Duodenal mucosa (tissue), 2 donors: ENCODE measurements at regions not wholly inside any gene's neighbourhood (a gene's known extent, or its start where the extent isn't known, plus 50 kb on each side); places are given as distances from the start of the nearest gene placed in this dataset.

Source experiments
- H3K27ac ChIP-seq: one replicate; pipeline ENCODE4 v1.7.0; 2013; ENCODE audit warnings: low read depth, low read length
- H3K27me3 ChIP-seq, 2 donors: one replicate each; pipeline ENCODE4 v1.7.0; 2013; ENCODE audit warnings: low read length in 2 of 2, control low read depth in 1 of 2; ENCODE audit not compliant: insufficient read depth in 2 of 2, control insufficient read depth in 1 of 2
- H3K36me3 ChIP-seq, 2 donors: one replicate each; pipeline ENCODE4 v1.7.0; 2013; ENCODE audit warnings: low read length in 2 of 2, control low read depth in 1 of 2; ENCODE audit not compliant: insufficient read depth in 2 of 2, control insufficient read depth in 1 of 2
- H3K4me1 ChIP-seq, 2 donors: one replicate each; pipeline ENCODE4 v1.7.0; 2013; ENCODE audit warnings: low read length in 2 of 2, control low read depth in 1 of 2; ENCODE audit not compliant: insufficient read depth in 2 of 2, control insufficient read depth in 1 of 2
- H3K4me3 ChIP-seq, 2 donors: one replicate each; pipeline ENCODE4 v1.7.0; 2013; ENCODE audit warnings: low read length in 2 of 2, low read depth in 1 of 2
- H3K9ac ChIP-seq, 2 donors: one replicate each; pipeline ENCODE4 v1.7.0; 2013; ENCODE audit warnings: low read length in 2 of 2, low read depth in 1 of 2
- H3K9me3 ChIP-seq, 2 donors: one replicate each; pipeline ENCODE4 v1.7.0; 2013; ENCODE audit warnings: low read length in 2 of 2, control low read depth in 1 of 2; ENCODE audit not compliant: control insufficient read depth in 1 of 2

- Histone ChIP-seq H3K4me3 (no peak overlapping the region), H3K4me1 (peaks cover 7 to 8% of the 10 kb centered on the region in 2 donors), H3K36me3 (no peaks in the 10 kb centered on the region), H3K9ac (no peak overlapping the region), H3K27me3 (peaks cover 0 to 5% of the 10 kb centered on the region in 2 donors), H3K9me3 (no peaks in the 10 kb centered on the region), H3K27ac (no peak overlapping the region)
Measured at GRCh38 chr7:128145191-128145590, 95.9 kb upstream of the LEP start.

GRCh38 chr7:128146052-128146451, 95.0 kb upstream of the LEP start:
- no peaks in the 10 kb centered on the region for H3K9me3 ChIP-seq
- H3K4me3 ChIP-seq: no peak overlapping the region
- peaks cover 7 to 8% of the 10 kb centered on the region in 2 donors for H3K4me1 ChIP-seq
- no peak overlapping the region for H3K9ac ChIP-seq
- H3K27ac ChIP-seq: no peak overlapping the region
- H3K27me3 ChIP-seq: peaks cover 0 to 5% of the 10 kb centered on the region in 2 donors
- H3K36me3 ChIP-seq: no peaks in the 10 kb centered on the region

GRCh38 chr7:128148676-128149075, 92.4 kb upstream of the LEP start:
- Histone ChIP-seq H3K27ac (no peak overlapping the region), H3K36me3 (no peaks in the 10 kb centered on the region), H3K27me3 (peaks cover 3 to 8% of the 10 kb centered on the region in 2 donors), H3K9me3 (no peaks in the 10 kb centered on the region), H3K9ac (no peak overlapping the region), H3K4me3 (no peak overlapping the region), H3K4me1 (peaks cover 7 to 8% of the 10 kb centered on the region in 2 donors)

- H3K9me3 ChIP-seq: no peaks in the 10 kb centered on the region
- H3K27me3 ChIP-seq: peaks cover 3 to 8% of the 10 kb centered on the region in 2 donors
- H3K9ac ChIP-seq: no peak overlapping the region
- H3K4me1 ChIP-seq: peaks cover 7 to 8% of the 10 kb centered on the region in 2 donors
- H3K36me3 ChIP-seq: no peaks in the 10 kb centered on the region
- H3K4me3 ChIP-seq: no peak overlapping the region
- no peak overlapping the region for H3K27ac ChIP-seq
Measured at GRCh38 chr7:128150223-128150865, 90.7 kb upstream of the LEP start.

- Histone ChIP-seq H3K9me3 (no peaks in the 10 kb centered on the region), H3K9ac (no peak overlapping the region), H3K36me3 (no peaks in the 10 kb centered on the region), H3K27me3 (peaks cover 3 to 8% of the 10 kb centered on the region in 2 donors), H3K4me1 (peaks cover 7 to 8% of the 10 kb centered on the region in 2 donors), H3K27ac (no peak overlapping the region), H3K4me3 (no peak overlapping the region)
Measured at GRCh38 chr7:128151635-128152034, 89.4 kb upstream of the LEP start.

GRCh38 chr7:128152721-128153120, 88.4 kb upstream of the LEP start:
- H3K27me3 ChIP-seq: peaks cover 3 to 8% of the 10 kb centered on the region in 2 donors
- no peaks in the 10 kb centered on the region for H3K36me3 ChIP-seq
- H3K4me1 ChIP-seq: peaks cover 7 to 8% of the 10 kb centered on the region in 2 donors
- H3K9me3 ChIP-seq: no peaks in the 10 kb centered on the region
- no peak overlapping the region for H3K9ac ChIP-seq
- H3K27ac ChIP-seq: no peak overlapping the region
- H3K4me3 ChIP-seq: no peak overlapping the region

- Histone ChIP-seq H3K27ac (no peak overlapping the region), H3K36me3 (no peaks in the 10 kb centered on the region), H3K4me3 (no peak overlapping the region), H3K9me3 (no peaks in the 10 kb centered on the region), H3K9ac (no peak overlapping the region), H3K27me3 (peaks cover 3 to 8% of the 10 kb centered on the region in 2 donors), H3K4me1 (peaks cover 7 to 8% of the 10 kb centered on the region in 2 donors)
Measured at GRCh38 chr7:128153436-128153835, 87.6 kb upstream of the LEP start.

GRCh38 chr7:128154504-128154903, 86.6 kb upstream of the LEP start:
- Histone ChIP-seq H3K27ac (no peak overlapping the region), H3K27me3 (peaks cover 3 to 8% of the 10 kb centered on the region in 2 donors), H3K4me1 (no peaks in the 10 kb centered on the region), H3K36me3 (no peaks in the 10 kb centered on the region), H3K9ac (no peak overlapping the region), H3K4me3 (no peak overlapping the region), H3K9me3 (no peaks in the 10 kb centered on the region)

- H3K4me3 ChIP-seq: no peak overlapping the region
Measured at GRCh38 chr7:128155100-128155740, 85.9 kb upstream of the LEP start.

GRCh38 chr7:128157906-128158305, 83.2 kb upstream of the LEP start:
- peaks cover 7 to 12% of the 10 kb centered on the region in 2 donors for H3K27me3 ChIP-seq
- no peak overlapping the region for H3K4me3 ChIP-seq
- no peak overlapping the region for H3K27ac ChIP-seq
- H3K36me3 ChIP-seq: no peaks in the 10 kb centered on the region
- no peaks in the 10 kb centered on the region for H3K4me1 ChIP-seq
- no peaks in the 10 kb centered on the region for H3K9me3 ChIP-seq
- no peak overlapping the region for H3K9ac ChIP-seq

More at GRCh38 chr7:128155100-128155740, 85.9 kb upstream of the LEP start:
- H3K4me1 ChIP-seq: no peaks in the 10 kb centered on the region
- H3K27ac ChIP-seq: no peak overlapping the region
- H3K27me3 ChIP-seq: peaks cover 5 to 13% of the 10 kb centered on the region in 2 donors
- no peaks in the 10 kb centered on the region for H3K9me3 ChIP-seq
- no peak overlapping the region for H3K9ac ChIP-seq
- no peaks in the 10 kb centered on the region for H3K36me3 ChIP-seq
